22Rv1 (cell line): ENCODE measurements at regions not wholly inside any gene's neighbourhood (a gene's known extent, or its start where the extent isn't known, plus 50 kb on each side); places are given as distances from the start of the nearest gene placed in this dataset.

Experiments
- CTCF ChIP-seq: fragments of 450-650 bp; IDR thresholded peaks from 2 replicates; pipeline ENCODE4 v1.5.1; 2017; ENCODE audit warnings: mild to moderate bottlenecking
- ZFX ChIP-seq: fragments of 450-650 bp; IDR thresholded peaks from 2 replicates; pipeline ENCODE4 v1.6.1; 2017; ENCODE audit warnings: antibody characterized with exemption, borderline replicate concordance

DNA sequence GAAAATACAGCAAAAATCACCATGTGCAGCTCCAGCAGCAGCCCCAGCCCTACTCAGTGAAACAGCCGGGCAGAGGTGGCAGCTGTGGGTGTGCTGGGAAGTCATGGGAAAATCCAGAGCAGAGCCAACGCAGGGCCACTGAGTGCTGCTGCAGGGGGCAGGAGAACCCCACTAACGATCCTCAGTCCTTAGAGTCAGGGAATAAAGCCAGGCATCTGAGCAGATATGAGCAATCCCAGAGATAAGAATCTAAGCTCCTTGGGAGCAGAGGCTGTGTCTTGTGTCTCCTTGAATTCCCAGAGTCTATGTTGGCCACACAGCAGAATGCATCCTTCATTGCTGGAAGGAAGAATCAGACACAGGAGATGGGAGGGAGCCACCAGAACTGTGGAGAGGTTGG lies 493.1 kb upstream of the MAP3K7 start:
- TF ChIP-seq CTCF = no peak
- TF ChIP-seq ZFX = no peak
